Activated CD4-positive, alpha-beta memory T cell treated with anti-CD3 and anti-CD28 coated beads, Interleukin-2, amount 10 ng/mL, durations not matched to agents 7 days and 5 days (primary cell): ENCODE measurements at regions not wholly inside any gene's neighbourhood (a gene's known extent, or its start where the extent isn't known, plus 50 kb on each side); places are given as distances from the start of the nearest gene placed in this dataset.

Experiments used
- CTCF ChIA-PET: fragments of 350-600 bp; sonication (Branson Sonifier 250); formaldehyde crosslinking; loops from one replicate; lab custom pipeline; 2021; ENCODE audit warnings: antibody characterized with exemption, inconsistent platforms; lab: Charles Lee
- POLR2A ChIA-PET: fragments of 350-600 bp; sonication (Branson Sonifier 250); formaldehyde crosslinking; loops from one replicate; lab custom pipeline; 2021; ENCODE audit warnings: antibody characterized with exemption; lab: Charles Lee
- DNase-seq: peaks from one replicate; pipeline ENCODE4 v3.0.0-alpha.2; 2020
- H3K27ac Mint-ChIP-seq: one replicate; pipeline ENCODE4 v1.8.0; 2021; ENCODE audit warnings: mild to moderate bottlenecking, mixed read lengths
- H3K27me3 Mint-ChIP-seq: one replicate; pipeline ENCODE4 v1.8.0; 2021; ENCODE audit warnings: mixed read lengths
- H3K36me3 Mint-ChIP-seq: one replicate; pipeline ENCODE4 v1.8.0; 2021; ENCODE audit warnings: low read depth, mixed read lengths
- H3K4me1 Mint-ChIP-seq: one replicate; pipeline ENCODE4 v1.8.0; 2021; ENCODE audit warnings: mixed read lengths
- H3K4me3 Mint-ChIP-seq: one replicate; pipeline ENCODE4 v1.8.0; 2021; ENCODE audit warnings: mild to moderate bottlenecking, mixed read lengths
- H3K9me3 Mint-ChIP-seq: one replicate; pipeline ENCODE4 v1.8.0; 2021; ENCODE audit warnings: mixed read lengths

DNA sequence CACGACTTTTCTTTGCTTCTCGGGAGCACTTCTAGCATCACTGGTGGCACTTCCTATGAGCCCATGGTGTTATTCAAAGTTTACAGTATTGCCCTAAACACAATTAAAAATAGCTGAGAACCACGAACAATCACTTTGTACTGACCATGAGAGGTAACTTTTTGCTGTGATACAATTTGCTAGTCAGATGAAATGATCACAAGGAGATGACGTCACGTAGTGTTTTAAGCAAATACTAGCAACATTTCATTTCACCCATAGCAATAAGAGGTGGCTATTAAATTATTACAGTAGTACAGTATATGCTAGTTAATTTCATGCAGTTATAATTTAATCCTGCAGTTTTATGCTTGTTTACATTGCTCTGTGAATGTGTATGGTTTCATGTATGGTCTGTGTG is 108.9 kb upstream of the DOK6 start:
- POLR2A ChIA-PET, result no interaction called here
- Mint-ChIP-seq H3K9me3 (no peaks in the 10 kb centered on the region), H3K4me1 (no peaks in the 10 kb centered on the region), H3K27me3 (no peaks in the 10 kb centered on the region), H3K27ac (no peak overlapping the region), H3K4me3 (no peak overlapping the region), H3K36me3 (no peaks in the 10 kb centered on the region)
- DNase-seq, result no peak
- CTCF ChIA-PET, result no interaction called here

DNA sequence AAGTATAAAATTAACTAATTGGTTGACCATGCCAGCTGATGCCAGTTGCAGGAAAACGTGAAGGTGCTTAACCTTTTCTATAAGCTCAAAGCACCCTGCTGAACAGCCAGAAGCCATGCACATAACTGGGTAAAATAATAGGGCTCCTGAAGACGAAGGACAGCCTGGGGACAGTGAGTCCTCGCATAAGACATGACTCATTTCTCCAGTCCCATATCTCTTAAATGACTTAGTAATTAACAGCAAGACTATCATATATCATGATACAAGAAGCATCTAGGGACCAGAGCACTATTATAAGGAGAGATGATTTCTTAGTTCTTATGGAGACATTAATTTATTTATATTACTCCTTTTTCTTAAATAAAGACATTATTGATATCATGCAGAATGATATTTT is 100.5 kb upstream of the DOK6 start:
- no peak overlapping the region for H3K4me3 Mint-ChIP-seq
- DNase-seq, result no peak
- ChIA-PET CTCF (no interaction called here), POLR2A (no interaction called here)
- H3K27ac Mint-ChIP-seq, result no peak overlapping the region
- H3K9me3 Mint-ChIP-seq, result no peaks in the 10 kb centered on the region
- H3K27me3 Mint-ChIP-seq, result no peaks in the 10 kb centered on the region
- H3K36me3 Mint-ChIP-seq, result no peaks in the 10 kb centered on the region
- H3K4me1 Mint-ChIP-seq, result no peaks in the 10 kb centered on the region

DNA sequence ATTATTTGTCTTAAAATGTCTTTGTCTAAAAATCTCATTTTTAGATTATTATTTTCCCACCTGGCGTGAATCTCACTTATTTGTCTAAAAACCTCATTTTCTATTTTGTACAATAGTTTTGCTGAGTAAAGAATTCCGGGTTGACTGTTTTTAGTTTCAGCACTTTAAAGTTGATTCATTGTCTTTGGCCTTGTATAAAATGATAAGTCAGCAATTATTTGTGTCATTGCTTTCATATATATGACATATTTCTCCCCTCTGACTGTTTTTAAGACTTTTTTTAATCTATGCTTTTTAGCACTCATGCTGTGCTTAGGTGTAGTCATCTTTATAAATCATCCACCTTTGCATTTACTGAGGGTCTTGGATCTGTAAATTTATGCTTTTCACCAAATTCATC is 92.1 kb upstream of the DOK6 start:
- Mint-ChIP-seq H3K36me3 (no peaks in the 10 kb centered on the region), H3K27me3 (no peaks in the 10 kb centered on the region), H3K27ac (no peak overlapping the region), H3K4me1 (no peaks in the 10 kb centered on the region), H3K4me3 (no peak overlapping the region), H3K9me3 (no peaks in the 10 kb centered on the region)
- ChIA-PET POLR2A (no interaction called here), CTCF (no interaction called here)
- DNase-seq, result no peak

DNA sequence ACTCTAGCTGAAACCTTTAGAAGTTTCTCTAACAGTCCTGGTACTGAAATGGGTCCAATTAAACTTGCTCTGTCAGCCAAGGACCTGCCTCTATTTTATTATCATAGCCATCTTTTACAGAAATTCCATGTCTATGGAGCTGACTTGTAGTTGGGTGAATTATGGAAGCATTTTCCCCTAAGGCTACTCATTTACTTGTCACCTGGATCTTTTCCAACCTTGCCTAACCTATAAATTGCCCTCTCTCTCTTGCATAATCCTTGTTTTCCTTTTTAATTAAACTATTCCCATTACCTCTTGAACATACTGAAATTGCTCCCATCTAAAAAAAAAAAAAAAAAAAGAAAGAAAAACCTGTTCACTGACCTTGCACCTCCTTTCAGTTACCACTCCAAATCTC is 74.6 kb upstream of the DOK6 start:
- no peak for DNase-seq
- ChIA-PET POLR2A (no interaction called here), CTCF (no interaction called here)
- Mint-ChIP-seq H3K27me3 (no peaks in the 10 kb centered on the region), H3K36me3 (no peaks in the 10 kb centered on the region), H3K27ac (no peak overlapping the region), H3K4me1 (no peaks in the 10 kb centered on the region), H3K4me3 (no peak overlapping the region), H3K9me3 (no peaks in the 10 kb centered on the region)

DNA sequence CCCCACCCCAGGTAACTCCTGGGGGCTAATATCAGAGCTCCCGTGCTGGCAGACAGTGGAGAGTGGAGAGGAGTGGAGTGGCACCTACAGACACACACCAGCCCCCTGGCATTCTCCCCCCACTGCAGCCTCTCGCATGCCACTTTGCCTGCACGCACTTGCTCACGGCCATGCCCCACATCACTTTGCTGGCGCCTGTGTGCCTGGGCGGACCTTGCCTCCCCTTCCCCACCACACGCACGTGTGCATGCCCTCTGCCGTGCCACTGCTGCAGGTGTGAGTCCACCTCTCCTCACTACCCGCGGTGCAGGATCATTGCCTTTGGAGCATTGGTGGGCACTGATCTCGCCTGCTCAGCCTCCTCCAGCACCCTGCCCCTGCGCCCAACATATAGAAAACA is 72.6 kb upstream of the DOK6 start:
- ChIA-PET CTCF (no interaction called here), POLR2A (no interaction called here)
- no peaks in the 10 kb centered on the region for H3K9me3 Mint-ChIP-seq
- DNase-seq, result no peak
- H3K27ac Mint-ChIP-seq, result no peak overlapping the region
- no peaks in the 10 kb centered on the region for H3K27me3 Mint-ChIP-seq
- H3K4me3 Mint-ChIP-seq, result no peak overlapping the region
- no peaks in the 10 kb centered on the region for H3K36me3 Mint-ChIP-seq
- H3K4me1 Mint-ChIP-seq, result no peaks in the 10 kb centered on the region

DNA sequence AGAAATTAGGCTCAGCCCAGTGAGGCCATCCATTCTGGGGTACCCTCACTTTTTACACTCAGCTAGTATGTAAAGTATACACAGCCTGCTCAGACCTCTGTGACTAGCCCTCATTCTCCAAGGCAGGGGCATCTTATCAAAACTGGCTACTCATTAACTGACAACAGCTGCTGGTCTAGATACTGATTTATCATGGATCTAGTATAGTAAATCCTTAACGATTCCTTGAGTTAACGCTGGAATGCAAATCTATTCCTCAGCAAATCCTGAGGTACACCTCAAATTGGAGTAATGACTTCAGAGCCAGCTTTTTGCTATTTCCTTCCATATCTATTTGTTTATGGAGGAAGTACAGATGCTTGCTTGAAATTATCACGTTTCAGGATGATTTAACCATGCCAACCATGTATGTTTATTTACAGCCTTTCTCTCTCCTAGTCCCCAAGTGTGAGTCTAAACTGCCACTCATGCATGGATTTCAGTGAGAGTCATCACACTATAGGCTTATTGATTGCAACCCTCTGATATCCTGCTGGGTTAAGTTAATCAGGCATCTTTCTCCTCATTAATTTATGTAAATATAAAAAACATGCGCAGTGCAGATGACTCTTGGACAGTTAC is 70.2 kb upstream of the DOK6 start:
- H3K4me1 Mint-ChIP-seq, result no peaks in the 10 kb centered on the region
- no peaks in the 10 kb centered on the region for H3K36me3 Mint-ChIP-seq
- no peaks in the 10 kb centered on the region for H3K9me3 Mint-ChIP-seq
- ChIA-PET POLR2A (no interaction called here), CTCF (no interaction called here)
- no peak for DNase-seq
- H3K4me3 Mint-ChIP-seq, result no peak overlapping the region
- no peak overlapping the region for H3K27ac Mint-ChIP-seq
- no peaks in the 10 kb centered on the region for H3K27me3 Mint-ChIP-seq

DNA sequence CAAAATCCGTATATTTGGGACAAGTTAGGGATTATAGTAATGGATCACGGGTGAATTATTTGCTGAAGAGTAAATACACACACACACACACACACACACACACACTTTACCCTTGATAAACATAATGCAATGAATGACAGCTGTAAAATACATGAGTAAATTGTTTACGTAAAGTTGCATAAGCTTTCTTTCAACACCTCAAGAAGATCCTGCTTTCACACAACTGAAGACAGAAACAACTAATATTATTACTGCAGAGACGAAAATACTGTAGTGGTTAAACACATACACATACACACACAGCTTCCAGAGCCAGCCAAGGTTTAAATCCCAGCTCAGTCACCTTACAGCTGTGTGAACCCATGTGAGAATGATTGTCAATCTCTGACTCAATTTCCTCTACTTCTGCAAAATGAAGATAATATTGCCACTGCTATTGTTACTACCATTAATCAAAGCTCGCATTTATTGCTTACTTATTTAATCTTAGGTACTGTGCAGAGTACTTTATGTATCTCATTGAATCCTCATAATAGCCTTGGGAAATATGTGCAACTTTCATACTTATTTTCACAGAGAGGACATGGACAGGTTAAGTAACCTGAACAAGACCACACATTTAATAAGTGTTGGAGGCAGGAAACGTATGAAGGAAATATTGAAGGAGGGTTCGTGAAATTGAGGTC is 50.6 kb upstream of the DOK6 start:
- H3K27me3 Mint-ChIP-seq, result no peaks in the 10 kb centered on the region
- H3K4me1 Mint-ChIP-seq, result no peaks in the 10 kb centered on the region
- no peak for DNase-seq
- ChIA-PET POLR2A (no interaction called here), CTCF (no interaction called here)
- no peaks in the 10 kb centered on the region for H3K36me3 Mint-ChIP-seq
- no peaks in the 10 kb centered on the region for H3K9me3 Mint-ChIP-seq
- H3K4me3 Mint-ChIP-seq, result no peak overlapping the region
- H3K27ac Mint-ChIP-seq, result no peak overlapping the region
